Duodenal mucosa (tissue), 2 donors: ENCODE measurements at regions not wholly inside any gene's neighbourhood (a gene's known extent, or its start where the extent isn't known, plus 50 kb on each side); places are given as distances from the start of the nearest gene placed in this dataset.

Source experiments
- H3K27ac ChIP-seq: one replicate; pipeline ENCODE4 v1.7.0; 2013; ENCODE audit warnings: low read depth, low read length
- H3K27me3 ChIP-seq, 2 donors: one replicate each; pipeline ENCODE4 v1.7.0; 2013; ENCODE audit warnings: low read length in 2 of 2, control low read depth in 1 of 2; ENCODE audit not compliant: insufficient read depth in 2 of 2, control insufficient read depth in 1 of 2
- H3K36me3 ChIP-seq, 2 donors: one replicate each; pipeline ENCODE4 v1.7.0; 2013; ENCODE audit warnings: low read length in 2 of 2, control low read depth in 1 of 2; ENCODE audit not compliant: insufficient read depth in 2 of 2, control insufficient read depth in 1 of 2
- H3K4me1 ChIP-seq, 2 donors: one replicate each; pipeline ENCODE4 v1.7.0; 2013; ENCODE audit warnings: low read length in 2 of 2, control low read depth in 1 of 2; ENCODE audit not compliant: insufficient read depth in 2 of 2, control insufficient read depth in 1 of 2
- H3K4me3 ChIP-seq, 2 donors: one replicate each; pipeline ENCODE4 v1.7.0; 2013; ENCODE audit warnings: low read length in 2 of 2, low read depth in 1 of 2
- H3K9ac ChIP-seq, 2 donors: one replicate each; pipeline ENCODE4 v1.7.0; 2013; ENCODE audit warnings: low read length in 2 of 2, low read depth in 1 of 2
- H3K9me3 ChIP-seq, 2 donors: one replicate each; pipeline ENCODE4 v1.7.0; 2013; ENCODE audit warnings: low read length in 2 of 2, control low read depth in 1 of 2; ENCODE audit not compliant: control insufficient read depth in 1 of 2

GRCh38 chr4:23560748-23561147 is 329.1 kb downstream of the PPARGC1A start:
- Histone ChIP-seq H3K9me3 (no peaks in the 10 kb centered on the region), H3K27me3 (no peaks in the 10 kb centered on the region), H3K4me1 (no peaks in the 10 kb centered on the region), H3K9ac (no peak overlapping the region), H3K27ac (no peak overlapping the region), H3K36me3 (no peaks in the 10 kb centered on the region), H3K4me3 (no peak overlapping the region)

GRCh38 chr4:23558101-23558500 is 331.7 kb downstream of the PPARGC1A start:
- Histone ChIP-seq H3K27me3 (no peaks in the 10 kb centered on the region), H3K9me3 (peaks cover 0 to 10% of the 10 kb centered on the region in 2 donors), H3K36me3 (no peaks in the 10 kb centered on the region), H3K4me1 (no peaks in the 10 kb centered on the region), H3K27ac (no peak overlapping the region), H3K9ac (no peak overlapping the region), H3K4me3 (no peak overlapping the region)

- Histone ChIP-seq H3K9me3 (no peaks in the 10 kb centered on the region), H3K4me1 (no peaks in the 10 kb centered on the region), H3K27me3 (no peaks in the 10 kb centered on the region), H3K9ac (no peak overlapping the region), H3K36me3 (no peaks in the 10 kb centered on the region), H3K4me3 (no peak overlapping the region), H3K27ac (no peak overlapping the region)
These were observed 342.2 kb downstream of the PPARGC1A start for GRCh38 chr4:23547601-23548000.

- Histone ChIP-seq H3K27me3 (no peaks in the 10 kb centered on the region), H3K9me3 (no peaks in the 10 kb centered on the region), H3K9ac (no peak overlapping the region), H3K27ac (no peak overlapping the region), H3K36me3 (no peaks in the 10 kb centered on the region), H3K4me3 (no peak overlapping the region), H3K4me1 (no peaks in the 10 kb centered on the region)
These were observed 342.8 kb downstream of the PPARGC1A start for GRCh38 chr4:23547096-23547495.

- Histone ChIP-seq H3K4me3 (no peak overlapping the region), H3K9me3 (no peaks in the 10 kb centered on the region), H3K27me3 (no peaks in the 10 kb centered on the region), H3K9ac (no peak overlapping the region), H3K27ac (no peak overlapping the region), H3K36me3 (no peaks in the 10 kb centered on the region), H3K4me1 (no peaks in the 10 kb centered on the region)
These were observed 349.8 kb downstream of the PPARGC1A start for GRCh38 chr4:23539969-23540569.

GRCh38 chr4:23533859-23534258 is 356.0 kb downstream of the PPARGC1A start:
- Histone ChIP-seq H3K9me3 (no peaks in the 10 kb centered on the region), H3K27me3 (no peaks in the 10 kb centered on the region)

GRCh38 chr4:23516716-23517115 is 373.1 kb downstream of the PPARGC1A start:
- Histone ChIP-seq H3K4me1 (no peaks in the 10 kb centered on the region), H3K27me3 (no peaks in the 10 kb centered on the region), H3K36me3 (no peaks in the 10 kb centered on the region), H3K9me3 (peaks cover 0 to 3% of the 10 kb centered on the region in 2 donors), H3K27ac (no peak overlapping the region), H3K4me3 (no peak overlapping the region), H3K9ac (no peak overlapping the region)

More at GRCh38 chr4:23533859-23534258, 356.0 kb downstream of the PPARGC1A start:
- Histone ChIP-seq H3K27ac (no peak overlapping the region), H3K9ac (no peak overlapping the region), H3K36me3 (no peaks in the 10 kb centered on the region), H3K4me3 (no peak overlapping the region), H3K4me1 (no peaks in the 10 kb centered on the region)

- Histone ChIP-seq H3K36me3 (no peaks in the 10 kb centered on the region), H3K4me1 (no peaks in the 10 kb centered on the region), H3K9me3 (no peaks in the 10 kb centered on the region), H3K9ac (no peak overlapping the region), H3K4me3 (no peak overlapping the region), H3K27ac (no peak overlapping the region), H3K27me3 (no peaks in the 10 kb centered on the region)
These were observed 385.8 kb downstream of the PPARGC1A start for GRCh38 chr4:23504083-23504482.

- Histone ChIP-seq H3K4me3 (no peak overlapping the region), H3K4me1 (no peaks in the 10 kb centered on the region), H3K9ac (no peak overlapping the region)
These were observed 388.9 kb downstream of the PPARGC1A start for GRCh38 chr4:23500894-23501449.

GRCh38 chr4:23485801-23486200 is 404.0 kb downstream of the PPARGC1A start:
- Histone ChIP-seq H3K27ac (no peak overlapping the region), H3K36me3 (no peaks in the 10 kb centered on the region), H3K27me3 (no peaks in the 10 kb centered on the region), H3K4me1 (no peaks in the 10 kb centered on the region), H3K9ac (no peak overlapping the region), H3K4me3 (no peak overlapping the region), H3K9me3 (no peaks in the 10 kb centered on the region)

More at GRCh38 chr4:23500894-23501449, 388.9 kb downstream of the PPARGC1A start:
- H3K9me3 ChIP-seq: no peaks in the 10 kb centered on the region
- no peak overlapping the region for H3K27ac ChIP-seq
- H3K27me3 ChIP-seq: no peaks in the 10 kb centered on the region
- H3K36me3 ChIP-seq: no peaks in the 10 kb centered on the region
